GM23338 (cell line): ENCODE measurements at regions not wholly inside any gene's neighbourhood (a gene's known extent, or its start where the extent isn't known, plus 50 kb on each side); places are given as distances from the start of the nearest gene placed in this dataset.

ENCODE experiments used
- ATAC-seq: fragments of 200-7000 bp; cut with Tn5 transposase; 3 replicates; pipeline ENCODE4 v1.9.1; 2020
- DNase-seq: peaks from one replicate; pipeline ENCODE4 v3.0.0-alpha.2; 2015; ENCODE audit warnings: low spot score
- H2AFZ ChIP-seq: fragments of 200-600 bp; sonication (generic); 2 replicates; pipeline ENCODE4 v1.8.0; 2016; ENCODE audit warnings: antibody characterized with exemption, mild to moderate bottlenecking, moderate library complexity
- H3F3A ChIP-seq: fragments of 200-600 bp; sonication (generic); replicated peaks from 2 replicates; pipeline ENCODE4 v1.8.0; 2017; ENCODE audit warnings: antibody characterized with exemption, mixed run types, low read depth
- H3K27ac ChIP-seq: fragments of 200-600 bp; sonication (generic); 2 replicates; pipeline ENCODE4 v1.6.1; 2016; ENCODE audit warnings: low read depth
- H3K27me3 ChIP-seq: fragments of 200-600 bp; sonication (generic); 2 replicates; pipeline ENCODE4 v1.8.0; 2016; ENCODE audit warnings: mild to moderate bottlenecking, mixed run types, moderate library complexity; ENCODE audit not compliant: insufficient read depth
- H3K36me3 ChIP-seq: fragments of 200-600 bp; sonication (generic); 2 replicates; pipeline ENCODE4 v1.8.0; 2016; ENCODE audit warnings: mild to moderate bottlenecking; ENCODE audit not compliant: insufficient read depth
- H3K4me1 ChIP-seq: fragments of 200-600 bp; sonication (generic); 2 replicates; pipeline ENCODE4 v1.8.0; 2016; ENCODE audit warnings: mild to moderate bottlenecking, moderate library complexity; ENCODE audit not compliant: insufficient read depth
- H3K4me2 ChIP-seq: fragments of 200-600 bp; sonication (generic); 2 replicates; pipeline ENCODE4 v1.7.1; 2017; ENCODE audit warnings: mixed run types
- H3K4me3 ChIP-seq: fragments of 200-600 bp; sonication (generic); 2 replicates; pipeline ENCODE4 v1.6.1; 2016; ENCODE audit warnings: mixed run types
- H3K79me2 ChIP-seq: fragments of 200-600 bp; sonication (generic); replicated peaks from 2 replicates; pipeline ENCODE4 v1.8.0; 2017; ENCODE audit warnings: mild to moderate bottlenecking; ENCODE audit not compliant: insufficient read depth
- H3K9me2 ChIP-seq: fragments of 200-600 bp; sonication (generic); 2 replicates; pipeline ENCODE4 v1.8.0; 2017; ENCODE audit not compliant: insufficient read depth
- H4K20me1 ChIP-seq: fragments of 200-600 bp; sonication (generic); replicated peaks from 2 replicates; pipeline ENCODE4 v1.8.0; 2017; ENCODE audit warnings: mild to moderate bottlenecking; ENCODE audit not compliant: insufficient read depth
- H3K27ac Mint-ChIP-seq: 2 replicates; pipeline ENCODE4 v1.8.0; 2020; ENCODE audit warnings: inconsistent platforms, mild to moderate bottlenecking, moderate library complexity, mixed read lengths
- H3K27me3 Mint-ChIP-seq: 3 replicates; pipeline ENCODE4 v1.8.0; 2022; ENCODE audit warnings: low read depth, mild to moderate bottlenecking, moderate library complexity, mixed read lengths, inconsistent platforms; ENCODE audit not compliant: insufficient read depth, poor library complexity
- H3K36me3 Mint-ChIP-seq: 3 replicates; pipeline ENCODE4 v1.8.0; 2021; ENCODE audit warnings: low read depth, mild to moderate bottlenecking, inconsistent platforms, moderate library complexity, mixed read lengths
- H3K4me1 Mint-ChIP-seq: 3 replicates; pipeline ENCODE4 v1.8.0; 2020; ENCODE audit warnings: mild to moderate bottlenecking, inconsistent platforms, mixed read lengths
- H3K4me3 Mint-ChIP-seq: 3 replicates; pipeline ENCODE4 v1.8.0; 2021; ENCODE audit warnings: moderate library complexity, mild to moderate bottlenecking, inconsistent platforms, mixed read lengths
- H3K9me3 Mint-ChIP-seq: 3 replicates; pipeline ENCODE4 v1.8.0; 2020; ENCODE audit warnings: moderate library complexity, mild to moderate bottlenecking, inconsistent platforms, mixed read lengths
- CTCF ChIP-seq, 2 experiments: fragments of 200-600 bp in 1 of 2; sonication (generic) in 1 of 2; conservative IDR thresholded peaks; 2 replicates each; pipeline versions ENCODE4 v1.5.1 to v1.6.1; 2016 to 2017; ENCODE audit warnings: antibody characterized with exemption in 2 of 2, low read depth in 2 of 2, mild to moderate bottlenecking in 2 of 2, moderate library complexity in 1 of 2
- EZH2 ChIP-seq: fragments of 200-600 bp; sonication (generic); IDR thresholded peaks from one replicate; pipeline ENCODE4 v1.8.0; 2017; ENCODE audit warnings: antibody characterized with exemption, mild to moderate bottlenecking, low read depth; ENCODE audit not compliant: unreplicated experiment
- ZNF331 ChIP-seq: fragments of 250-450 bp; sonication (Bioruptor Pico); IDR thresholded peaks from 2 replicates; pipeline ENCODE4 v1.5.0; 2020; ENCODE audit warnings: low read depth, mild to moderate bottlenecking, moderate library complexity
- ZNF462 ChIP-seq: fragments of 250-450 bp; sonication (Bioruptor Pico); IDR thresholded peaks from 2 replicates; pipeline ENCODE4 v1.5.0; 2020; ENCODE audit warnings: mild to moderate bottlenecking, moderate library complexity

- TF ChIP-seq ZNF462 (CRISPR knock-in tag) (no peak), ZNF331 (CRISPR knock-in tag) (no peak)
These were observed 115.2 kb upstream of the FRG1 start (continued) for GRCh38 chr4:189825466-189825865.

GRCh38 chr4:189826657-189827056 lies 114.0 kb upstream of the FRG1 start:
- peaks cover 70% of the 10 kb centered on the region for H3K9me3 Mint-ChIP-seq

More at GRCh38 chr4:189826657-189827056, 114.0 kb upstream of the FRG1 start:
- no peaks in the 10 kb centered on the region for H3K79me2 ChIP-seq
- Mint-ChIP-seq H3K4me1 (peaks cover 16% of the 10 kb centered on the region), H3K4me3 (no peak overlapping the region), H3K36me3 (0 out of 3 replicates have a peak, but pooled peaks cover 2% of the 10 kb centered on the region), H3K27me3 (peaks cover 5% of the 10 kb centered on the region), H3K27ac (no peak overlapping the region)
- no peaks in the 10 kb centered on the region; the same call in 1 of the 2 replicates for H3K9me2 ChIP-seq
- H3K27me3 ChIP-seq = no peaks in the 10 kb centered on the region
- H2AFZ ChIP-seq = no peak overlapping the region
- H3K4me3 ChIP-seq = 0 out of 2 replicates have a peak overlapping the region, but pooled peaks have one; percentile 2
- no peak for ATAC-seq
- H3F3A ChIP-seq = no peaks in the 10 kb centered on the region
- DNase-seq = no peak
- H3K4me2 ChIP-seq = peak overlapping the region; percentile 52
- no peaks in the 10 kb centered on the region for H3K36me3 ChIP-seq
- H3K4me1 ChIP-seq = peaks cover 14% of the 10 kb centered on the region
- no peaks in the 10 kb centered on the region for H4K20me1 ChIP-seq
- no peak for TF ChIP-seq EZH2
- no peak for TF ChIP-seq CTCF (conservative IDR thresholded peaks at IDR 0.05; ENCODE audit: low read depth in 2 of 2)
- TF ChIP-seq ZNF331 (CRISPR knock-in tag) = no peak
- no peak overlapping the region for H3K27ac ChIP-seq
